22Rv1 (cell line): ENCODE measurements at regions not wholly inside any gene's neighbourhood (a gene's known extent, or its start where the extent isn't known, plus 50 kb on each side); places are given as distances from the start of the nearest gene placed in this dataset.

Experiments used
- ZFX ChIP-seq: fragments of 450-650 bp; IDR thresholded peaks from 2 replicates; pipeline ENCODE4 v1.6.1; 2017; ENCODE audit warnings: antibody characterized with exemption, borderline replicate concordance
- TF ChIP-seq, protein P1 (sequence below): fragments of 450-650 bp; IDR thresholded peaks from 2 replicates; pipeline ENCODE4 v1.5.1; 2017; ENCODE audit warnings: mild to moderate bottlenecking

DNA sequence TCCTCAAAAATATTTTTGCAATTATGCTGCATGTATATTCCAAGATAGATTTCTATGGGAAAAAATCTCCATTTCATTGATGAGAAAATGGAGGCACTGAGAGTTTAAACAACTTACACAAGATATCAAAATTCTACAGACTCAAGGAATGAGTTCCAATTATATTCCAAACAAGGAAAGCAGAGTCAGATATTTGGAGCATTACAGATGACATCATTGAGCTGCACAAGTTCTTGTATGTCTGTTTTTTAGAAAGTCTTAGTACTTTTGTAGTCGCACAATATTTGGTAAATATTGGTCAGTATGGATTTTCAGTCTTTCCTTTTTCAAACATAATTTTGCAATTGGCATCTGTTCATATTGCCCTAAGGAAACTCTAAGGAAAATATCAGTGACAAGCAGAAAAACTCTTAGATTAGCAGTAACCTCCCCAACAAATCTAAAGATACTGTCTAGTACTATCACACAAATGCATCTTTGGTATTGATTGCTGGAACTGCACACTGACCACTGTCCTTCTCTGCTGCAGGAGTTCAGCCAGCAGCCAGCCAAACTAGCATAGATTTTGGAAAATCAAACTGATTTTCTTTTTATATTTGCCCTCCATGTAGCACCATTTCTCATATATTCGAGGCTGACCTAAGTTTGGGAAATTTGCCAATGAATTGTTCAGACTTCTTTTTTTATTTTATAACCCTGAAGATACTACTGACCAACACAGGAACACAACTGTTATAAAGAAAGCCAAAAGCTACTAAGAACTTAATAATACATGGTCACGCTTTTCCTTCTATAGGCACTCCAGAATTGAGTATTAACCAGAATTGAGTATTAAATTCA lies 51.7 kb upstream of the TBX18 start:
- TF ChIP-seq, protein P1, sequence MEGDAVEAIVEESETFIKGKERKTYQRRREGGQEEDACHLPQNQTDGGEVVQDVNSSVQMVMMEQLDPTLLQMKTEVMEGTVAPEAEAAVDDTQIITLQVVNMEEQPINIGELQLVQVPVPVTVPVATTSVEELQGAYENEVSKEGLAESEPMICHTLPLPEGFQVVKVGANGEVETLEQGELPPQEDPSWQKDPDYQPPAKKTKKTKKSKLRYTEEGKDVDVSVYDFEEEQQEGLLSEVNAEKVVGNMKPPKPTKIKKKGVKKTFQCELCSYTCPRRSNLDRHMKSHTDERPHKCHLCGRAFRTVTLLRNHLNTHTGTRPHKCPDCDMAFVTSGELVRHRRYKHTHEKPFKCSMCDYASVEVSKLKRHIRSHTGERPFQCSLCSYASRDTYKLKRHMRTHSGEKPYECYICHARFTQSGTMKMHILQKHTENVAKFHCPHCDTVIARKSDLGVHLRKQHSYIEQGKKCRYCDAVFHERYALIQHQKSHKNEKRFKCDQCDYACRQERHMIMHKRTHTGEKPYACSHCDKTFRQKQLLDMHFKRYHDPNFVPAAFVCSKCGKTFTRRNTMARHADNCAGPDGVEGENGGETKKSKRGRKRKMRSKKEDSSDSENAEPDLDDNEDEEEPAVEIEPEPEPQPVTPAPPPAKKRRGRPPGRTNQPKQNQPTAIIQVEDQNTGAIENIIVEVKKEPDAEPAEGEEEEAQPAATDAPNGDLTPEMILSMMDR = no peak
- TF ChIP-seq ZFX = no peak
